ENCODE measurements at regions not wholly inside any gene's neighbourhood (a gene's known extent, or its start where the extent isn't known, plus 50 kb on each side); places are given as distances from the start of the nearest gene placed in this dataset.

DNA sequence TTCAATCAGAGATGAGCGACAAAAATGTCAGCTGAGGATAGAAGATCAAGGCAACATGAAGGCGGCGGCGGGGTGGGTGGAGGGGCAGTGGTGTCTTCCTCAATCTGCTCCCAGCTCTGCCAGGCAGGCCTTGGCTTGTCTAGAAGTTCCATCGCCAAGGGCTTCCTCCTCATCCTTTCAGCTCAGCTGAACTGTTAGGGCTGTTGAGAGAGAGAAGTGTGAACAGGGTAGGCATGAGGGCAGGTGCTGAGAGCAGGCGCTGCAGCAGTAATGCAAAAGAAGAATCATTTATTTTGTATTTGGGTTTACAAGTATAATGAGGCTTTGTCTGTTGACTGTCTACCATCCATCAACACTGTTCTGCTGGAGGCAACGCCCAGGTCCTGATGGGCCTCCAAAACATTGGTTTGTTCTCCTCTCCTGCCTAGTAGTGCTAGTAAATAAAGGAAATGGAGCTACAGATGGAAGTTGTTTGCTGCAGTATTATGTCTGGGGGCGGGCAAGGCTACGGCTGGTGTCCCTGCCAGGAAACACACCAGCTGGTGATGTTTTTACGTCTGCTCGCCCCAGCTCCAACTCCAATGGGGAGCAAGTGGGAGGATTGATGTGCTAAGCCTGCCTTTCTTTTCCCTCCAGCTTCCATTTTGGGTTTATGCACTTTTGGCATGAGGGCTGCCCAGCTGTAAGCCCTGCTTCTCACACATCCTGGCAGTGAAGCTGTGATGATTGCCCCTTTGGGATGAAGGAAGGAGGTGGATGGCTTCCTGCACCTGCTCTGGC, 139.4 kb upstream of the BOD1L1 start:
- no peaks in the 10 kb centered on the region for H3K27me3 Mint-ChIP-seq (ENCODE audit: insufficient read depth)
- Histone ChIP-seq H3K36me3 (ENCODE audit: control insufficient read depth, insufficient read depth, low read length) (no peaks in the 10 kb centered on the region), H3K9ac (ENCODE audit: extremely low read depth, low read length, poor library complexity, severe bottlenecking) (no peak overlapping the region), H3K27me3 (ENCODE audit: control insufficient read depth, insufficient read depth, low read length, poor library complexity, severe bottlenecking) (no peaks in the 10 kb centered on the region), H3K4me1 (ENCODE audit: control insufficient read depth, insufficient read depth, low read length) (no peaks in the 10 kb centered on the region), H3K27ac (ENCODE audit: low read depth, low read length) (no peak overlapping the region), H3K4me3 (ENCODE audit: low read length) (no peak overlapping the region), H3K9me3 (ENCODE audit: control insufficient read depth, low read length) (peaks cover 3% of the 10 kb centered on the region)
- no peak for DNase-seq
- WGBS, 2 experiments (ENCODE audit: insufficient coverage in 1 of 2, insufficient read length in 1 of 2), result 84 to 100% methylated on average over 8 to 11 of the region's 11 CpGs
- peaks cover 33% of the 10 kb centered on the region for H3K9me3 Mint-ChIP-seq
- no peaks in the 10 kb centered on the region for H3K4me1 Mint-ChIP-seq
- H3K27ac Mint-ChIP-seq, result no peak overlapping the region
- TF ChIP-seq CTCF (conservative IDR thresholded peaks at IDR 0.05), result no peak
- no peak overlapping the region for H3K4me3 Mint-ChIP-seq
- H3K36me3 Mint-ChIP-seq (ENCODE audit: low read depth), result no peaks in the 10 kb centered on the region

DNA sequence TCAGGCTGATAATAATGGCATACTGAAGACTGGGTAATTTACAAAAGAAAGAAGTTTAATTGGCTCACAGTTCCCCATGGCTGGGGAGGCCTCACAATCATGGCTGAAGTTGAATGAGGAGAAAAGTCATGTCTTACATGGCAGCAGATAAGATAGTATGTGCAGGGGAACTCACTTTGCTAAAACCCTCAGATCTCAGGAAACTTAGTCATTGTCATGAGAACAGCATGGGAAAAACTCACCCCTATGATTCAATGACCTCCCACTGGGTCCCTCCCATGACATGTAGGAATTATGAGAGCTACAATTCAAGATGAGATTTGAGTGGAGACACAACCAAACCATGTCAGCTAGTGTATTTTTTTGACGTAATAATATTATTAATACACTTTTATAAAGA, 149.8 kb upstream of the BOD1L1 start:
- H3K4me3 ChIP-seq (ENCODE audit: low read length), result no peak overlapping the region
- no peak for TF ChIP-seq CTCF (conservative IDR thresholded peaks at IDR 0.05)
- no peaks in the 10 kb centered on the region for H3K4me1 ChIP-seq (ENCODE audit: control insufficient read depth, insufficient read depth, low read length)
- H3K9me3 ChIP-seq (ENCODE audit: control insufficient read depth, low read length), result peaks cover 12% of the 10 kb centered on the region
- Mint-ChIP-seq H3K9me3 (peaks cover 31% of the 10 kb centered on the region), H3K4me3 (no peak overlapping the region), H3K27me3 (ENCODE audit: insufficient read depth) (no peaks in the 10 kb centered on the region), H3K27ac (no peak overlapping the region), H3K36me3 (ENCODE audit: low read depth) (no peaks in the 10 kb centered on the region), H3K4me1 (no peaks in the 10 kb centered on the region)
- WGBS, 2 experiments (ENCODE audit: insufficient coverage in 1 of 2, insufficient read length in 1 of 2), result no CpG with 5 or more reads among the region's 1 CpG
- DNase-seq, result no peak
- H3K9ac ChIP-seq (ENCODE audit: extremely low read depth, low read length, poor library complexity, severe bottlenecking), result no peak overlapping the region
- H3K36me3 ChIP-seq (ENCODE audit: control insufficient read depth, insufficient read depth, low read length), result no peaks in the 10 kb centered on the region
- H3K27me3 ChIP-seq (ENCODE audit: control insufficient read depth, insufficient read depth, low read length, poor library complexity, severe bottlenecking), result no peaks in the 10 kb centered on the region
- H3K27ac ChIP-seq (ENCODE audit: low read depth, low read length), result no peak overlapping the region

GRCh38 chr4:13778367-13778766, 150.8 kb upstream of the BOD1L1 start:
- Histone ChIP-seq H3K27ac (ENCODE audit: low read depth, low read length) (no peak overlapping the region), H3K9me3 (ENCODE audit: control insufficient read depth, low read length) (peaks cover 12% of the 10 kb centered on the region), H3K4me1 (ENCODE audit: control insufficient read depth, insufficient read depth, low read length) (no peaks in the 10 kb centered on the region), H3K9ac (ENCODE audit: extremely low read depth, low read length, poor library complexity, severe bottlenecking) (no peak overlapping the region), H3K4me3 (ENCODE audit: low read length) (no peak overlapping the region), H3K36me3 (ENCODE audit: control insufficient read depth, insufficient read depth, low read length) (no peaks in the 10 kb centered on the region), H3K27me3 (ENCODE audit: control insufficient read depth, insufficient read depth, low read length, poor library complexity, severe bottlenecking) (no peaks in the 10 kb centered on the region)
- no peaks in the 10 kb centered on the region for H3K4me1 Mint-ChIP-seq
- H3K36me3 Mint-ChIP-seq (ENCODE audit: low read depth), result no peaks in the 10 kb centered on the region
- no peak for DNase-seq
- WGBS, 2 experiments (ENCODE audit: insufficient coverage in 1 of 2, insufficient read length in 1 of 2), result 86 to 90% methylated on average over 1 of the region's 1 CpG
- no peak overlapping the region for H3K27ac Mint-ChIP-seq
- no peaks in the 10 kb centered on the region for H3K27me3 Mint-ChIP-seq (ENCODE audit: insufficient read depth)
- TF ChIP-seq CTCF (conservative IDR thresholded peaks at IDR 0.05), result no peak
- H3K9me3 Mint-ChIP-seq, result peaks cover 31% of the 10 kb centered on the region
- no peak overlapping the region for H3K4me3 Mint-ChIP-seq
